Osteocyte (in vitro differentiated cells): ENCODE measurements at regions not wholly inside any gene's neighbourhood (a gene's known extent, or its start where the extent isn't known, plus 50 kb on each side); places are given as distances from the start of the nearest gene placed in this dataset.
"Not testable (repeated sequence)": the region's sequence is repeated elsewhere in the genome, so short reads cannot be mapped to it uniquely, and the experiment has no call there.

Experiments
- DNase-seq: peaks from one replicate; pipeline ENCODE4 v3.0.0; 2021; ENCODE audit warnings: mixed read lengths; ENCODE audit not compliant: unreplicated experiment; ENCODE audit errors: extremely low spot score
- H3K27ac Mint-ChIP-seq: one replicate; pipeline ENCODE4 v1.8.0; 2021; ENCODE audit warnings: mild to moderate bottlenecking, mixed read lengths; ENCODE audit not compliant: unreplicated experiment
- H3K27me3 Mint-ChIP-seq: one replicate; pipeline ENCODE4 v1.8.0; 2021; ENCODE audit warnings: mixed read lengths; ENCODE audit not compliant: unreplicated experiment
- H3K36me3 Mint-ChIP-seq: one replicate; pipeline ENCODE4 v1.8.0; 2021; ENCODE audit warnings: mixed read lengths; ENCODE audit not compliant: unreplicated experiment
- H3K4me1 Mint-ChIP-seq: one replicate; pipeline ENCODE4 v1.8.0; 2021; ENCODE audit warnings: mixed read lengths; ENCODE audit not compliant: unreplicated experiment
- H3K4me3 Mint-ChIP-seq: one replicate; pipeline ENCODE4 v1.8.0; 2021; ENCODE audit warnings: mild to moderate bottlenecking, moderate library complexity, mixed read lengths; ENCODE audit not compliant: unreplicated experiment
- H3K9me3 Mint-ChIP-seq: one replicate; pipeline ENCODE4 v1.8.0; 2021; ENCODE audit warnings: mixed read lengths; ENCODE audit not compliant: unreplicated experiment
- TF ChIP-seq, protein P1 (sequence below): fragments of 200-600 bp; sonication (generic); IDR thresholded peaks from 2 replicates; pipeline ENCODE4 v1.5.0; 2021; ENCODE audit warnings: antibody characterized with exemption, mild to moderate bottlenecking, moderate library complexity

DNA sequence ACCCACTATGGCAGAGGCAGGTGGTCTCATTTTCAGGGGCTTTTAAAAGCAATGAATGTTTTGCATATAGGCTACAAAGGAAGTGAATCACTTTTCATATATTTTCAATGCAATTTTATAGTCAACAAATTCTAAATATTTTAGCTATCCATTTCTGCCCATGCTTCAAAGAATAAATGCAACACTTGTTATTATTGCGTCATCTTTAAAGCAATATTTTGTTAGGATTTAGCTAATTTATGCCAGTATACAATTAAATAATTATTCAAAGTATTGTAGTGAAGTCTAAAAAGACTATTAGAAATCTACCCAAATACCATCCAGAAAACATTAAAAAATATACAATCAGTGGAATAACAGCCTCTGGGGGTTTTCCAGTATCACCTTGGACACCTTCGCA, 509.1 kb upstream of the SPANXN1 start:
- H3K4me3 Mint-ChIP-seq = no peak overlapping the region
- no peaks in the 10 kb centered on the region for H3K36me3 Mint-ChIP-seq
- H3K4me1 Mint-ChIP-seq = no peaks in the 10 kb centered on the region
- DNase-seq = no peak
- H3K27me3 Mint-ChIP-seq = no peaks in the 10 kb centered on the region
- H3K27ac Mint-ChIP-seq = no peak overlapping the region
- peaks cover 54% of the 10 kb centered on the region for H3K9me3 Mint-ChIP-seq
- TF ChIP-seq, protein P1, sequence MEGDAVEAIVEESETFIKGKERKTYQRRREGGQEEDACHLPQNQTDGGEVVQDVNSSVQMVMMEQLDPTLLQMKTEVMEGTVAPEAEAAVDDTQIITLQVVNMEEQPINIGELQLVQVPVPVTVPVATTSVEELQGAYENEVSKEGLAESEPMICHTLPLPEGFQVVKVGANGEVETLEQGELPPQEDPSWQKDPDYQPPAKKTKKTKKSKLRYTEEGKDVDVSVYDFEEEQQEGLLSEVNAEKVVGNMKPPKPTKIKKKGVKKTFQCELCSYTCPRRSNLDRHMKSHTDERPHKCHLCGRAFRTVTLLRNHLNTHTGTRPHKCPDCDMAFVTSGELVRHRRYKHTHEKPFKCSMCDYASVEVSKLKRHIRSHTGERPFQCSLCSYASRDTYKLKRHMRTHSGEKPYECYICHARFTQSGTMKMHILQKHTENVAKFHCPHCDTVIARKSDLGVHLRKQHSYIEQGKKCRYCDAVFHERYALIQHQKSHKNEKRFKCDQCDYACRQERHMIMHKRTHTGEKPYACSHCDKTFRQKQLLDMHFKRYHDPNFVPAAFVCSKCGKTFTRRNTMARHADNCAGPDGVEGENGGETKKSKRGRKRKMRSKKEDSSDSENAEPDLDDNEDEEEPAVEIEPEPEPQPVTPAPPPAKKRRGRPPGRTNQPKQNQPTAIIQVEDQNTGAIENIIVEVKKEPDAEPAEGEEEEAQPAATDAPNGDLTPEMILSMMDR = no peak

DNA sequence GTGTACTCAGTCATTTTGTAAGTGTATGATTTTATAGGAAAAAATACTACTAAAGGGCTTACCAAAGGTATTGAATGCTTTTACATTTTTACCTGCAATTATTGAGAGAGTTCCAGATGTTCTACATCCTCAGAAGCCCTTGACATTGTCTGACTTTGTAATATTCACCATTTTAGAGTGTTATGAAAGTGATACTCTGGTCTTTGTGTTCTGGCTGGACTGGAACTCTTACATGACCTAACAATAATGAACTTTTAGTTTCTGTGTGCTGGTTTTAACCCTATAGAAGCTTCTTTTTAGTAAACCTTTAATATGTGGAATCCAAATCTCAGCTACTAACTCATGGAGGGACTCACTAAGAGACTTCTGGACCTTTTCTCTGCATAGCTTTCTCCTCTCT, 478.8 kb upstream of the SPANXN1 start:
- Mint-ChIP-seq H3K4me1 (no peaks in the 10 kb centered on the region), H3K27me3 (no peaks in the 10 kb centered on the region), H3K9me3 (peaks cover 46% of the 10 kb centered on the region), H3K4me3 (no peak overlapping the region), H3K27ac (no peak overlapping the region), H3K36me3 (no peaks in the 10 kb centered on the region)
- TF ChIP-seq, protein P1 = no peak
- no peak for DNase-seq

GRCh38 chrX:144783528-144783927, 463.8 kb upstream of the SPANXN1 start:
- not testable (repeated sequence) for DNase-seq, H3K4me3 Mint-ChIP-seq, H3K4me1 Mint-ChIP-seq, H3K27me3 Mint-ChIP-seq, H3K27ac Mint-ChIP-seq, H3K36me3 Mint-ChIP-seq
- peaks cover 44% of the 10 kb centered on the region for H3K9me3 Mint-ChIP-seq

DNA sequence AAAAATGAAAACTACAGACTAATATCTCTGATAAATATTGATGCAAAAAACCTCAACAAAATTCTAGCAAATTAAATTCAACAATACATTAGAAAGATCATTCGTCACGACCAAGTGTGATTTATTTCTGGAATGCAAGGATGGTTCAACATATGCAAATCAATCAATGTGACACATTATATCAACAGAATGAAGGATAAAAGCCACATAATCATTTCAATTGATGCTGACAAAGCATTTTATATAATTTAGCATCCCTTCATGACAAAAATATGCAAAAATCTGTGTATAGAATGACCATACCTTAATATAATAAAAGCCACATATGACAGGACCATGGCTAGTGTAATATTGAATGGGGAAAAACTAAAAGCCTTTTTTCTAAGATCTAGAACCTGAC, 457.2 kb upstream of the SPANXN1 start:
- no peaks in the 10 kb centered on the region for H3K36me3 Mint-ChIP-seq
- no peaks in the 10 kb centered on the region for H3K4me1 Mint-ChIP-seq
- no peaks in the 10 kb centered on the region for H3K27me3 Mint-ChIP-seq
- TF ChIP-seq, protein P1 = no peak
- H3K27ac Mint-ChIP-seq = no peak overlapping the region
- no peak for DNase-seq
- H3K9me3 Mint-ChIP-seq = peaks cover 73% of the 10 kb centered on the region
- no peak overlapping the region for H3K4me3 Mint-ChIP-seq

DNA sequence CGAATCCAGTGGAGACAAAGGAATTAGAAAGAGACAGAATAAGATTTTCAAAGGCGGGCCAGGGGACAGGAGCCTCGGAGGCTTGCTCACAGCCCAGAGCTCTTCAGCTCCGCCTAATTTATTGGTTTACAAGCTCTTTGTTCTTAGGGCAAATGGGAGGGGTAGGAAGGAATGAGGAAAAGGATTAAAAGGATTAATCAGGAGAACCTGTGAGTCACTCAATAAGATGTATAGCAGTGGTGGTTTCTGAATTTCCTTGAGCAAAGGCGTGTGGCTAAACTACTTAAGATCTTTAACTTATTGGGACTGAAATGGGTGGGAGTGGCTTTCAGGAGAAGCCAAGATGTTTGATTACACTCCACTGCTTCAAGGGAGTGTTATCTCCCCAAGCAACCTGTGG, 456.0 kb upstream of the SPANXN1 start:
- Mint-ChIP-seq H3K36me3 (no peaks in the 10 kb centered on the region), H3K4me3 (no peak overlapping the region), H3K4me1 (no peaks in the 10 kb centered on the region), H3K27ac (no peak overlapping the region), H3K27me3 (no peaks in the 10 kb centered on the region), H3K9me3 (peaks cover 67% of the 10 kb centered on the region)
- TF ChIP-seq, protein P1 = no peak
- no peak for DNase-seq

- Mint-ChIP-seq H3K4me3 (no peak overlapping the region), H3K4me1 (no peaks in the 10 kb centered on the region), H3K27ac (no peak overlapping the region), H3K27me3 (no peaks in the 10 kb centered on the region), H3K9me3 (peaks cover 39% of the 10 kb centered on the region), H3K36me3 (no peaks in the 10 kb centered on the region)
- TF ChIP-seq, protein P1 = no peak
- no peak for DNase-seq
These were observed 448.3 kb upstream of the SPANXN1 start for GRCh38 chrX:144798972-144799371.
